IPS-NIHi11 (cell line): ENCODE measurements at regions not wholly inside any gene's neighbourhood (a gene's known extent, or its start where the extent isn't known, plus 50 kb on each side); places are given as distances from the start of the nearest gene placed in this dataset.
A peak's percentile ranks its signal among the peaks of the same experiment; 100 is the strongest.

ENCODE experiments used
- DNase-seq: peaks from one replicate; pipeline ENCODE4 v3.0.0; 2012; ENCODE audit warnings: mixed read lengths, low spot score

- DNase-seq, result no peak
These were observed 68.6 kb upstream of the ITGA11 start for GRCh38 chr15:68500363-68501258.

GRCh38 chr15:68501259-68501591, 69.3 kb upstream of the ITGA11 start:
- DNase-seq, result no peak

DNA sequence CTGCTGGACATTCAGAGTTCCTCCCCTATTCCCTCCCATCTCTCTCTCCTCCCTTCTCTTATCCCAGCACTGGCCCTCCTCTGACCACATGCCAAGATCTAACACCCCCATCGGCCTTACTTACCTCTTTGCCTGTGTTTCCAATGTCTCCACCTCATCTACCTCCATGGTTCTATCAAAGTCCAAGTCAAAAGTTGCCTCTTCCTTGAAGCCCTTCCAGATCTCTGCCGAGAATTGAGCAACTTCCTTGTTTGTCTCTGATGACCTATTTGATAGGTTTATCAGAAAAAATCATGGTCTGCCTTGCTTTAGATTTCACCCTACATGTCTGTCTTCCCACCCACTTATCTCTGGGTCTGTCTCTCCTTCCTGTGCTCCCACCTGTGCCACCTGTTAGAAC, 69.7 kb upstream of the ITGA11 start:
- DNase-seq, result no peak

- DNase-seq, result no peak
These were observed 70.5 kb upstream of the ITGA11 start for GRCh38 chr15:68502398-68502901.

DNA sequence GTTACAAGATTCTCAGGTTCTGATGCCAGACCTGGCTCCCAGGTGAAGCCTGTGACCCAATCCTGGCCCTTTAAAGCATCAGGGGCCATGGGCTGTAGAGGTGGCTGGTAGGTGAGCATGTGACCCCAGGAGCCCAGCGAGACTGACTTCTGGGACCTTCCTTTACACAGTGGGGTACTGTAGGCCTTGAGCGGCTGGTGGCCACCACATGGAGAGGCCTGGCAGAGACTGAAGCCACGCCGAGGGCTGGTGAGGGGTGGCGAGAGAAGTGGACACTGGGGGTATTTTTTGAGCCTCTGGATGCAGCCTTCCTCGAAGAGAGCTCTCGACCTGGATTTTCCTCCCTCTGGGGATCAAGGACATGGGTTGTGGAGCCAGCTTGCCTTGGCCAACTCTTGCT, 71.2 kb upstream of the ITGA11 start:
- DNase-seq, result no peak

- no peak for DNase-seq
These were observed 72.1 kb upstream of the ITGA11 start for GRCh38 chr15:68503791-68504680.

DNA sequence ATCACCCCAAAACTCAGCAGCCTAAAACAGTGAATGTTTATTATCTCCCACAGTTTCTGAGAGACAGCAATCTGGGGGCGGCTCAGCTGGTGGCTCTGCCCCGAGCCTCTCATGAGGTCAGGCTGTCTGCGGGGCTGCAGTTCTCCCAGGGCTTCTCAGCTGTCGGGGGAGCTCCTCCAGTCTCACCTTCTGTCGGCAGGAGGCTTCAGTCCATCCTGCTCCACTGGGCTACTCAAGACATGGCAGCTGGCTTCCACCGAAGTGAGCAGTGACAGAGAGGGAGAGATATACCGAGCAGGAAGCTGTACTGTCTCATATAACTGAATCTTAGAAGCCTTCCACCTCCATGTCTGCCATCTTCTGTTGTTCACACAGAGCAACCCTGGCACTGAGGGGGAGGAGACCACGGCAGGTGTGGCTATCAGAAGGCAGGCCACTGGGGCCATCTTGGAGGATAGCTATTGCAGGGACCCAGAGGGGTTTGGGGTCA, 72.8 kb upstream of the ITGA11 start:
- DNase-seq, result no peak

- DNase-seq, result no peak
These were observed 72.7 kb upstream of the CORO2B start for GRCh38 chr15:68506071-68506470.

- no peak for DNase-seq
These were observed 71.3 kb upstream of the CORO2B start for GRCh38 chr15:68507447-68507846.

DNA sequence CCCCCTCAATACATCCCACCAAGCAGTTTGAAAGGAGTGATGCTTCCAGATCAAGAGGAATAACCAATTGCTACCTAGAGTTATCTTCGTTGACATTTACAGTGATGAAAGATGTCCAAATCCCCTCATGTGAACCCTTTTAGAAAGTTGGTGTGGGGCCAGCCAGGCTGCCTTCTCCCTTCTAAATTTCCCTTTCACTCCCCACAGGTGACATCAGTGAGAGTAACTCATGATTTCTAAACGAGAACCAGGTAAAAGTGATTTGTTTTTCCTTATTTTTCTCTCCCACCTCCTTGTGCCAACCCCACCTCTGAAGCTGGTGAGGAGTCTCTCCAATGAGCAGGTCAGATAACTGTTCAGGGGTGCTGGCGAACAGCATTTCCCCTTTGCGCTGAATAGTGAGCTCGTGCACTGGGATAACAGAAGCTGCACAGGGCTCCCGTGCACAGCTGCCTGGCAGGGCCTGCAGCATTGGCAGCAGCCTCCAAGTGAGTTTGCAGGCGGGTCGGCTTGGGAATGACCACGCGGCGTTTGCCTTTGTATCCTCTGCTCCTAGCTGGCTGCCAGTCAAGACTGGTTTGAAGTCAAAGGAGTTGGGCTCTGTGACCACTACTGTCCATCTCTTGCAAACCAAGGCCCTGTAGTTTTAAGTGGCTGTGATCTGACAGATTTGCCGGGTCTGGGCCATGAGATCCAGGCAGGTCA, 70.2 kb upstream of the CORO2B start:
- DNase-seq, result no peak

DNA sequence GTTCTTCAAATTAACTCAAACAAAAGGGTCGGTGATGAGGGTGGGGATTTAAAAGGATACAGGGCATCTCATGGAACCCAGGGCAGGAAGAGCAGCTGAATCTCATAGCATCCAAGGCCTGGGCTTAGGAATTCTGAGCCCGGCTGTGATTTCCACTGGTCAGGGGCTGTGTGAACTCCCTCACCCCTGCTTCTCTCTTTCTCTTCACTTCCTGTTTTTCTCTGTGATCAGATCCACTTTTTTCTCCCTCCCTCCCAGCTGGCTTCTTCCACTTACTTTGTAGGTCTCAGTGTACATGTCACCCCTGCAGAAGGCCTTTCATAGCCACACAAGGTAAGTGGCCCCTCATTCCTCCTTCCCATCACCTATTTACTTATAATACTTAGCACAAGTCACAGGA, 68.2 kb upstream of the CORO2B start:
- DNase-seq, result no peak

DNA sequence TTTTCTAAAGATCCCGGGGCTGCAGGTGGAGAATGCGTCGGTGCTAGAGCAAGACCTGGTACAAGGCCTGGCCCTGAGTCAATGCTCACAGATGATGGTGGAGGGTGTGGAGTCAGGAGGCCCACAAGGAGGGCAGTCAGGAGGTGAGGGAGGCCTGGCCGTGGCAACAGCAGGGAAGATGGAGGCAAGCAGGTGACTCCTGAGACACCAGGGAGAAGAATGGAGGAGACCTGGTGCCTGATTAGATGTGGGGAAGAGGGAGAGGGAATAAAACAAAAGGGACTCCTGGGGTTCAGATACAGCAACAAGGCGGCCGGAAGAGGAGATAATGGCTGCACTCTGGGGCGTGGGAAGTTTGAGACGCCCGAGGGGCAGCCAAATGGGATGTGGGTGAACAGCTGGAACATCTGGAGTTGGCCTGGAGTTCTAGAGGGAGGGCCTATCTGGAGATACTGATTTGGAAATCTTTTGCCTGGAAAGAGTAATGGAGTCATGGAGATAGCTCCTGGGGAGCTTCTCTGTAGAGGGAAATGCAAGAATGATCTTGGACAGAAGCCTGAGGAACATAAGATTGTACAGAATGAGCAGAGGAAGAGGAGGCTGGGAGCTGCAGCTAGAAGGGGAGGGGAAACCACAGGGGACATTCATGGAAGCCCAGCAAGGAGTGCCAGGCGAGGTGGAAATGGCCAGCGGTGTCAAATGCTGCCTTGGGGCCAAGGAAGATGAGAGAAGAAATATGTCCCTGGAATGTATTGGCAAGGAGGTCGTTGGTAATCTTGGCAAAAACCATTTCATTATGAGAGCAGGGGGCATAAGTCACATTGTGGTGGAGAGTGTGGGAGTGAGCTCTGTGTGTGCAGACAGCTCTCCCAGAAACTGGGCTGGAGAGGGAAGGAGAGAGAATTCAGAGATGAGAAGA, 67.5 kb upstream of the CORO2B start:
- DNase-seq, result no peak

- DNase-seq, result no peak
These were observed 66.7 kb upstream of the CORO2B start for GRCh38 chr15:68512052-68512451.

DNA sequence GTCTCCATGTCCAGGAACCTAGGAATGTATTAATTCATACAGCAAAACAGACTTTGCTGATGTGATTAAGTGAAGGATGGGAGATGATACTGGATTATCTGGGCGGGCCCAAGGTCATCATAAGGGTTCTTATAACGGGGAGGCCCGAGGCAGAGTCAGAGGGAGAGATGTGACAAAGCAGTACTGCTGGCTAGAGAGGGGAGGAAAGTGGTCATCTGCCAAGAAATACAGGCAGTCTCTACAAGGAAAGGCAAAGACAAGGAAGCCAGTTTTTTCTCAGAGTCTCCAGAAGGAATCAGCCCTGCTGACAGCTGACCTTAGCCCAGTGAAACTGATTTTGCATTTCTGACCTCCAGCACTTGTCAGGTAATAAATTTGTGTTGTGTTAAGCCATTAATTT, 66.2 kb upstream of the CORO2B start:
- no peak for DNase-seq

GRCh38 chr15:68515371-68516095, 63.3 kb upstream of the CORO2B start:
- no peak for DNase-seq

GRCh38 chr15:68517285-68517761, 61.5 kb upstream of the CORO2B start:
- DNase-seq, result peak; percentile 65

DNA sequence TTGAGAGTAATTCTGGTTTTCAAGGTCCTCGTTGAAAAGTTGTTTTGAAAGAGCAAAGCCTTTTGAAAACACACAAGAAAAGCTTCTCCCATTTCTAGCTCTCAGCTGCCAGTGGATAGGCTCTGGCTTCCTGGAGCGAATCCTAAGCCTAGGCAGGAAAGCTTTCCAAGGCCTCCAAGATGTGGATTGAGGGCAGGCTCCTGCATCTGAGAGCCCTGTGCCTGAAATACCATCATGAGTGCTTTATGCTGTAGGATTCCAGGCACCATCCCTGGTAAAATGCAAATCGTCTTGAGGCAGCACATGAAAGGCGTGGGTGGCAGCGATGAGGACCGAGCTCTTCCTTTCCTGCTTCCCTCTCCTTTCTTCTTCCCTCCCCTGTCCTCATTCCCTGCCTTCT, 60.7 kb upstream of the CORO2B start:
- DNase-seq, result no peak

DNA sequence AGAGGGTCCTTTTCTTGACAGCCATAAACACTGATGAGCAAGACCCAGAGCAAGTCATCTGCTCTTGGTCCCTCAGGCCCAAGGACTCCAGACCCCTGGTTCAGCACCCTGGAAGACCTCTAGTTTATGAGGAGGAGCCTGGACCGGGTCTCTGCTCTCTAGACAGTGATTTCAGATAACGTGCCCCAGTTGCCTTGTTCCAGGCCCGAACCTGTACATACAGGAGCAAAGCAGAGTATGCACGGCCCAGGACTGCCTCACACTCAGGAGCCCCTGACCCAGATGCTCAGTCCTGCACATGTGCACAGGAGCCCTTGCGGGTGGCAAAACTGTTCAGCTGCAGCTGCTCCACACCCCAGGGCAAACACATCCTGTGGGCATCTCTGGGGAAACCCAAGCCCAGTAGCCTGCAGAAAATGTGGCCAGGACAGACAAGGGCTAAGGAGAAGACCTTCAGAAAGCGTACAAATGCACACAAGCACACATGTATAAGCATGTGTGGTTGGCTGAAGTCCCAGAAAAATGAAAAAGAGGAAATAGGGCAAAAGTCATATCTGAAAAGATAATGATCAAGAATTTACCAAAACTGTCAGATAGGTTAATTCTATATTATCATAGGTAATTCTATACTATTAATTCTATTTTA, 59.9 kb upstream of the CORO2B start:
- DNase-seq, result no peak

GRCh38 chr15:68524753-68525584, 53.8 kb upstream of the CORO2B start:
- no peak for DNase-seq
